CD4-positive, alpha-beta memory T cell (primary cell): ENCODE measurements at regions not wholly inside any gene's neighbourhood (a gene's known extent, or its start where the extent isn't known, plus 50 kb on each side); places are given as distances from the start of the nearest gene placed in this dataset.

Experiments
- CTCF ChIA-PET: fragments of 350-600 bp; sonication (Branson Sonifier 250); formaldehyde crosslinking; loops from one replicate; lab custom pipeline; 2021; ENCODE audit warnings: inconsistent platforms; ENCODE audit not compliant: partially characterized antibody; lab: Charles Lee
- POLR2A ChIA-PET: fragments of 350-600 bp; sonication (Branson Sonifier 250); formaldehyde crosslinking; loops from one replicate; lab custom pipeline; 2021; ENCODE audit not compliant: partially characterized antibody; lab: Charles Lee
- DNase-seq, 5 donors: peaks; one replicate each; pipeline versions ENCODE4 v3.0.0 to v3.0.0-alpha.2; 2020 to 2022; ENCODE audit warnings: mixed read lengths in 1 of 5
- H3K27ac ChIP-seq: one replicate; pipeline ENCODE4 v1.7.0; 2013; ENCODE audit warnings: low read depth, low read length
- H3K27me3 ChIP-seq: 2 replicates; pipeline ENCODE4 v1.7.0; 2013; ENCODE audit warnings: mild to moderate bottlenecking, low read length, moderate library complexity; ENCODE audit not compliant: insufficient read depth
- H3K36me3 ChIP-seq: 2 replicates; pipeline ENCODE4 v1.7.0; 2013; ENCODE audit warnings: mild to moderate bottlenecking, low read length, moderate library complexity; ENCODE audit not compliant: insufficient read depth
- H3K4me1 ChIP-seq: 2 replicates; pipeline ENCODE4 v1.7.0; 2013; ENCODE audit warnings: mild to moderate bottlenecking, low read length, moderate library complexity; ENCODE audit not compliant: insufficient read depth
- H3K4me3 ChIP-seq, 2 donors: one replicate each; pipeline ENCODE4 v1.7.0; 2013; ENCODE audit warnings: low read length in 2 of 2, mild to moderate bottlenecking in 1 of 2
- H3K9me3 ChIP-seq, 2 donors: one replicate each; pipeline ENCODE4 v1.7.0; 2013; ENCODE audit warnings: low read length in 2 of 2, control low read depth in 1 of 2; ENCODE audit not compliant: control insufficient read depth in 1 of 2
- H3K27ac Mint-ChIP-seq, 7 donors: one replicate each; pipeline ENCODE4 v1.8.0; 2020 to 2021; ENCODE audit warnings: mixed read lengths in 7 of 7, mild to moderate bottlenecking in 6 of 7, inconsistent platforms in 3 of 7, moderate library complexity in 3 of 7
- H3K27me3 Mint-ChIP-seq, 2 donors: one replicate each; pipeline ENCODE4 v1.8.0; 2020 to 2021; ENCODE audit warnings: mixed read lengths in 2 of 2
- H3K36me3 Mint-ChIP-seq, 2 donors: one replicate each; pipeline ENCODE4 v1.8.0; 2020 to 2021; ENCODE audit warnings: mixed read lengths in 2 of 2, inconsistent platforms in 1 of 2, mild to moderate bottlenecking in 1 of 2
- H3K4me1 Mint-ChIP-seq, 4 donors: one replicate each; pipeline ENCODE4 v1.8.0; 2020 to 2021; ENCODE audit warnings: mixed read lengths in 4 of 4, mild to moderate bottlenecking in 1 of 4
- H3K4me3 Mint-ChIP-seq, 8 donors: one replicate each; pipeline ENCODE4 v1.8.0; 2020 to 2021; ENCODE audit warnings: mixed read lengths in 8 of 8, mild to moderate bottlenecking in 7 of 8, moderate library complexity in 6 of 8, inconsistent platforms in 3 of 8
- H3K9me3 Mint-ChIP-seq, 8 donors: one replicate each; pipeline ENCODE4 v1.8.0; 2020 to 2021; ENCODE audit warnings: mixed read lengths in 8 of 8, mild to moderate bottlenecking in 5 of 8, inconsistent platforms in 3 of 8, moderate library complexity in 1 of 8
- intact Hi-C: fragments of 100-400 bp; cut with micrococcal nuclease; formaldehyde crosslinking; loops from one replicate; pipeline ENCODE4 v1.15.1; 2023

DNA sequence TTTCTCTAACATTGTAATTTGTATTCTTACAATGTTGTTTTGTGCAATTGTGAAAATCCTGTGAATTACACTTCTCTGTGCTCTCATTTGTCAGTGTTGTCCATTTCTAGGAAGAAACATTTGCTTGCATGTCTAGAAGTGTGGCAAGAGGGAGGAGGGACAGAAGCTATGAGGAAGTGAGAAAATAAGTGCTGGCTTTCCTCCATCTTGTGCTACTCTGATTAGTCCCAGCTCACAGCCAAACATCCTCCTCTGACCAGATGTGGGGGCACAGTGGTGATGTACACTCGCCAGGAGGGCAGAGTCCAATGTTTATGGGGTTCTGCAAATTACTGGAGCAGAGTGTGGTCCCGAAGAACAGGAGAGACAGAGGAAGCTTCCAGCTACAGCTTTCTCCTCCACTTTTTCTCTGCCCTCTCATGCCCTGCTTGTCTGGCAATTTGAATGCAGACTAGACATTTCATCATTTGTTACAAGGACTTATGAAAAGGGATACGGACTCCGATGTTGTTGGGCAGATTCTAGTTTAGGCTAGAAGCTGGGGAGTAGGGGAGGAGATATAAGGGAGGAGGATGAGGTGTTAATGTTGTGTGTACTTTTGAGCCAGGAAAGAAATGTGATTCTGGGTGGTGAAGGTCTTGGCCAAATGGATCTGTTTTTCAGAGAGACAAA lies 131.0 kb upstream of the C1GALT1 start:
- Mint-ChIP-seq H3K27ac (no peak overlapping the region), H3K4me1 (no peaks in the 10 kb centered on the region), H3K27me3 (peaks cover 0 to 3% of the 10 kb centered on the region in 2 donors), H3K4me3 (no peak overlapping the region), H3K36me3 (peaks cover 0 to 4% of the 10 kb centered on the region in 2 donors), H3K9me3 (peaks cover 0 to 10% (median under 1%) of the 10 kb centered on the region in 8 donors)
- DNase-seq: no peak
- no peaks in the 10 kb centered on the region for H3K36me3 ChIP-seq
- no peak overlapping the region for H3K4me3 ChIP-seq
- CTCF ChIA-PET: no interaction called here
- POLR2A ChIA-PET: no interaction called here
- H3K9me3 ChIP-seq: no peaks in the 10 kb centered on the region
- no peaks in the 10 kb centered on the region for H3K27me3 ChIP-seq
- no peaks in the 10 kb centered on the region for H3K4me1 ChIP-seq
- H3K27ac ChIP-seq: no peak overlapping the region
- intact Hi-C loops: no loop called here

DNA sequence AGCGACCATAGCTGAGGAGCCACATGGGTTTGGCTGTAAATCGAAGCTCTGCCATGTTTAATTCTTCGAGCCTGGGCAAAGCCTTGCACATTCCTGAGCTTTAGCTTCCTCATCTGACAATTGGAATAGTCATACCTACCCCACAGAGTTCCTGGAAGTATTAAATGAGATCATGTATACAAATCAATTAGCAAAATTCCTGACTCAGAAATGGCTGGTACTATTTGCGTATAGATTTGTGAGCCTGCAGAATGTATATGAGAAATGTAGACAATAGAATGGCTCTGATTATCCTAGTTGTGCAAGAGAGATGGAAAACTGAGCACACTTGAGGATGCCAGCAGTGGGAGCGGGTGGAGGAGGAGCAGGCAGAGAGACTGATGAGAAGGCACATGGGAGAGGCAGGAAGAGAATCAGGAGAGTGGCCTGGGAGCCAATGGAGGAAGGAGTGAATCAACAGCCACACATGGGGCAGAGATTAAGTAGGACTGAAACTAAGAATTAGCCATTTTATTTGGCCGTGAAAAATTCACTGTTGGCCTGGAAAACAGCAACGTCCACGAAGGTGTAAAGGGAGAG lies 128.0 kb upstream of the C1GALT1 start:
- Mint-ChIP-seq H3K27ac (no peak overlapping the region), H3K9me3 (no peaks in the 10 kb centered on the region), H3K36me3 (no peaks in the 10 kb centered on the region), H3K27me3 (peaks cover 3 to 4% of the 10 kb centered on the region in 2 donors), H3K4me3 (no peak overlapping the region), H3K4me1 (no peaks in the 10 kb centered on the region)
- CTCF ChIA-PET: no interaction called here
- no peak for DNase-seq
- POLR2A ChIA-PET: no interaction called here
- intact Hi-C loops: no loop called here
- Histone ChIP-seq H3K4me1 (no peaks in the 10 kb centered on the region), H3K27me3 (no peaks in the 10 kb centered on the region), H3K9me3 (no peaks in the 10 kb centered on the region), H3K4me3 (no peak overlapping the region), H3K36me3 (no peaks in the 10 kb centered on the region), H3K27ac (no peak overlapping the region)

DNA sequence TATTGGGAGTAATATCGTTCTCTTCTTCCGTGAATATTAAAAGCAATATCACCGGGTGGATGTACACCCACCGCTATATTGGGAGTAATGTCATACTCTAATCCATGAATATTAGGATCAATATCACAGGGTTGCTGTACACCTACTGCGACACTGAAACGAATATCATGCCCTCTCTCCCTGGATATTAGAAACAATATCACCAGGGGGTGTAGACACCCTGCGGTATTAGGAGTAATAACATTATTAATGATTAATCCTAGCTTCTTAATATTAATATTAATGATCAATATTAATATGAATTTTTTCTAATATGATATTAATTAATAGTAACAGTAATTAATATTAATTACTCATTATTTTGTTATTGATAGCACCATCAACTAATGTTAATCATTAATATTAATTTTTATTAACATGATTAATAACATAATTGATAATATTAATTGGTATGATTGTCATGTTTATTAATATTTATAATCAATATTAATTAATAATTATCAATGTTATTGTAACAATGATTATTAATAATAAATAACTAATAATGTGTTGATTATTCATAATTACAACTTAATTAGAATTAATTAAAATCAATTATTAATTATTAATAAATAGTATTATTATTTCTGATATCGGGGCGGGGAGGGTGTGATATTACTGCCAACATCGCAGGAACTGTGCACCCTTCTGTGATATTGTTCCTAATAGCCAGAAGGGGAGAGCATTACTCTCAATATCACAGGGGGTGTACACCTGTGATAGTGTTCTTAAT lies 121.3 kb upstream of the C1GALT1 start:
- CTCF ChIA-PET: no interaction called here
- no peaks in the 10 kb centered on the region for H3K36me3 Mint-ChIP-seq
- no peaks in the 10 kb centered on the region for H3K9me3 ChIP-seq

DNA sequence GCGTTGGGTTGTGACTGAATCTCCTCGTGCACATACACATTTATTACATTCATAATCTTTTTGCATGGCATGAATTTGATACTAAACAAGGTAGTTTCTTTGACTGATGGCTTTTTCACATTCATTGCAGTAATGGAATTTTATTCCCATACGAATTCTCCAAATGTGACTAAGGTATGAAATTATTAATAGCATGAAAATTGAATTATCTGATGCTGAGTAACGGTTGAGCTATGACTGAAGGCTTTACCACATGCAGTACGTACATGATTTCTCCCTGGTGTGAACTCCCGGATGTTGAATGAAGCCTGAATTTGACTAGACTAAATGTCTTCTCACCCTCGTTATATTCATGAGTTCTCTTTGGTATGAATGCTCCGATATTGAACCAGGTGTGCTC lies 104.4 kb upstream of the C1GALT1 start:
- H3K36me3 Mint-ChIP-seq: no peaks in the 10 kb centered on the region
- Histone ChIP-seq H3K4me3 (no peak overlapping the region), H3K36me3 (no peaks in the 10 kb centered on the region), H3K27ac (no peak overlapping the region), H3K27me3 (no peaks in the 10 kb centered on the region), H3K4me1 (no peaks in the 10 kb centered on the region), H3K9me3 (no peaks in the 10 kb centered on the region)
- POLR2A ChIA-PET: no interaction called here
- intact Hi-C loops: no loop called here
- H3K27ac Mint-ChIP-seq: no peak overlapping the region
- CTCF ChIA-PET: no interaction called here
- H3K4me1 Mint-ChIP-seq: peaks cover 0 to 3% (median 0%) of the 10 kb centered on the region in 4 donors
- H3K9me3 Mint-ChIP-seq: no peaks in the 10 kb centered on the region
- H3K27me3 Mint-ChIP-seq: peaks cover 1% of the 10 kb centered on the region in 2 donors
- no peak overlapping the region for H3K4me3 Mint-ChIP-seq
- no peak for DNase-seq

More for the DNA sequence above, 121.3 kb upstream of the C1GALT1 start:
- peaks cover 4 to 12% of the 10 kb centered on the region in 2 donors for H3K27me3 Mint-ChIP-seq
- Histone ChIP-seq H3K36me3 (no peaks in the 10 kb centered on the region), H3K27me3 (no peaks in the 10 kb centered on the region), H3K4me1 (no peaks in the 10 kb centered on the region), H3K4me3 (no peak overlapping the region), H3K27ac (no peak overlapping the region)
- DNase-seq: no peak
- H3K4me3 Mint-ChIP-seq: no peak overlapping the region
- POLR2A ChIA-PET: no interaction called here
- H3K9me3 Mint-ChIP-seq: peaks cover 0 to 2% (median 0%) of the 10 kb centered on the region in 8 donors
- no peaks in the 10 kb centered on the region for H3K4me1 Mint-ChIP-seq
- intact Hi-C loops: no loop called here
- H3K27ac Mint-ChIP-seq: no peak overlapping the region

DNA sequence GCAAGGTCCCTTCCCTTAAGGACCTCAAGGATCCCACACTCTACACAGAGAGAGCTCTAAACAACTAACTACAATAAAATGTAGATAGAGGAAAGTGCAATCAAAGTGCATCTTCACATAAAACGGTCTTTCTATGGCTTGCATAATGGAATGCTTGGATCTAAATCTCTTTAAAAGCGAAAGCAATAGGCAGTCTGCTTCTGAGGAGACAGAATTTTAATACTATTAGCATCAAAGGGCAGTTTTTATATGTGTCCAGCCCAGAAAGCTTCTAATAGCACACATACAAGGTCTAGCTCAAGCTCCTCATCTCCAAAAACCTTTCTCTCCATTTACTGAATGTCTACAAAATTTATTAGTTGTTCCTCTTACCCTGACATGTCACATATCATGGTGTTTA lies 101.5 kb upstream of the C1GALT1 start:
- ChIA-PET POLR2A (no interaction called here), CTCF (interaction anchor here (1.3 kb wide), 1 partner anchor 23 kb away, joined by 5 read pairs; no protein-coding TSS in a partner anchor)
- Histone ChIP-seq H3K4me3 (no peak overlapping the region), H3K36me3 (no peaks in the 10 kb centered on the region), H3K27me3 (no peaks in the 10 kb centered on the region), H3K4me1 (no peaks in the 10 kb centered on the region), H3K27ac (no peak overlapping the region), H3K9me3 (no peaks in the 10 kb centered on the region)
- peak overlapping the region in 1 of 7 donors; percentile 16 for H3K27ac Mint-ChIP-seq
- peaks cover 0 to 2% of the 10 kb centered on the region in 2 donors for H3K36me3 Mint-ChIP-seq
- H3K4me3 Mint-ChIP-seq: no peak overlapping the region
- DNase-seq: no peak
- peaks cover 0 to 6% (median 2%) of the 10 kb centered on the region in 4 donors for H3K4me1 Mint-ChIP-seq
- H3K27me3 Mint-ChIP-seq: peaks cover 4 to 6% of the 10 kb centered on the region in 2 donors
- intact Hi-C loops: no loop called here
- H3K9me3 Mint-ChIP-seq: peaks cover 0 to 3% (median 0%) of the 10 kb centered on the region in 8 donors

DNA sequence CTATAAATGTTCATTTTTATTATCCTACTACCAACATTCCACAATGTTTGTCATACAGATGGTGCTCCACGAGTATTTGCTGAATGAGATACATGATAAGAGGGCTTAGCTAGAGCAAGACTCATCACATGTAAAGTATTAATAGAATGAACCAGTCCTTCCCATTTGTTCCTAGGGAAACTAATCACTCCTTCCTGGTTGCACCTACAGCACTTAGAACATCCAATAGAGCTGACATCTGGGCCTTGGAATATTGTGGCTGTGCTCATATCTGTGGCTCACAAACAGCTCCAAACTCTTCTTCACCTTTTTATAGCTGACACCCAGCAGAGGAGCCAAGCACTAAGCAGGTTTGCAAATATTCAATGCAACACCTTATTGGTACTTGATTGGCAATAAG lies 91.9 kb upstream of the C1GALT1 start:
- no peak overlapping the region for H3K4me3 ChIP-seq
- no peaks in the 10 kb centered on the region for H3K27me3 ChIP-seq
- intact Hi-C loops: no loop called here
- H3K36me3 ChIP-seq: no peaks in the 10 kb centered on the region
- Mint-ChIP-seq H3K27ac (no peak overlapping the region), H3K9me3 (peaks cover 0 to 24% (median 21%) of the 10 kb centered on the region in 8 donors), H3K4me1 (peaks cover 0 to 1% (median 0%) of the 10 kb centered on the region in 4 donors), H3K4me3 (no peak overlapping the region), H3K27me3 (peaks cover 20 to 23% of the 10 kb centered on the region in 2 donors), H3K36me3 (peaks cover 3 to 11% of the 10 kb centered on the region in 2 donors)
- DNase-seq: no peak
- no peaks in the 10 kb centered on the region for H3K9me3 ChIP-seq
- H3K27ac ChIP-seq: no peak overlapping the region
- ChIA-PET CTCF (interaction anchor here (6.7 kb wide), 1 partner anchor 12 kb away, joined by 45 read pairs; no protein-coding TSS in a partner anchor), POLR2A (no interaction called here)
- H3K4me1 ChIP-seq: no peaks in the 10 kb centered on the region

DNA sequence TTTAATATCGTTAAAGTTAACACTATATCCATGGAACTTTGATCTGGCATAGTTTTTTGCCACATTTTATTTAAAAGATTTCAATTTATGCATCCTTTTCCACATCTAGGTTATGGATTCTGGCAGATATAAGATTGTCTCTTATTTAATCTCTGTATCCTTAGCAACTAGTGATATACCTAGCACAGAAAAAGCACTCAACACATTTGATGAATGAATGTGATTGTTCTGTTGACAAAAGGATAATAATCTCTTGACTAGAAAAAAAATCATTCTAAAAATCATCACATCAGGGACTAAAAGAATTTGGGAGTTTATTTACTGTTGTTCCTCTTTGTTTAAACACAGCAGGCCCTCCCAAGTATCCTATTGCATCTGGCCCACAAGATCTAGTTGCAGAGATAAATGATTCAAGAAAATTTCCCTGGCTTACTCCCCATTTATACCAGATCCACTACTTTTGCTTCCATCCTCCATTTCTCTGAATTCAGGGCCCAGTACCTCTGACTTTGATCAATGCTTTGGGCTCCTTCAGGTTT lies 84.0 kb upstream of the C1GALT1 start:
- H3K9me3 Mint-ChIP-seq: no peaks in the 10 kb centered on the region
- no peak for DNase-seq
- H3K4me1 Mint-ChIP-seq: peaks cover 2 to 4% (median 3%) of the 10 kb centered on the region in 4 donors
- Histone ChIP-seq H3K4me1 (no peaks in the 10 kb centered on the region), H3K9me3 (no peaks in the 10 kb centered on the region), H3K4me3 (no peak overlapping the region), H3K27ac (no peak overlapping the region), H3K27me3 (no peaks in the 10 kb centered on the region), H3K36me3 (no peaks in the 10 kb centered on the region)
- no peak overlapping the region for H3K4me3 Mint-ChIP-seq
- ChIA-PET POLR2A (no interaction called here), CTCF (interaction anchor here (1.5 to 1.6 kb wide), 2 partner anchors 326 to 452 kb away, joined by 5 to 6 read pairs; no protein-coding TSS in a partner anchor)
- no peak overlapping the region for H3K27ac Mint-ChIP-seq
- no peaks in the 10 kb centered on the region for H3K27me3 Mint-ChIP-seq
- no peaks in the 10 kb centered on the region for H3K36me3 Mint-ChIP-seq
- intact Hi-C loops: no loop called here
